H1 (cell line): ENCODE measurements at regions not wholly inside any gene's neighbourhood (a gene's known extent, or its start where the extent isn't known, plus 50 kb on each side); places are given as distances from the start of the nearest gene placed in this dataset.

Experiments
- CTCF ChIA-PET: fragments of 300-600 bp; sonication (Branson Sonifier 250); formaldehyde crosslinking; loops from one replicate; lab custom pipeline; 2021; ENCODE audit not compliant: partially characterized antibody; lab: Charles Lee
- POLR2A ChIA-PET: fragments of 300-600 bp; sonication (Branson Sonifier 250); formaldehyde crosslinking; loops from one replicate; lab custom pipeline; 2021; ENCODE audit warnings: inconsistent platforms; ENCODE audit not compliant: partially characterized antibody; lab: Charles Lee
- DNase-seq, 2 experiments: peaks; one replicate each; pipeline versions ENCODE4 v3.0.0 to v3.0.0-alpha.2; 2010 to 2022; ENCODE audit warnings: low spot score in 2 of 2, low read depth in 1 of 2, mixed read lengths in 1 of 2
- FAIRE-seq: peaks from 2 replicates; lab custom pipeline; 2011; peaks lifted over from hg19 to GRCh38; lab: Jason Lieb, UNC
- H2AFZ ChIP-seq: 2 replicates; pipeline ENCODE4 v1.8.1; 2012; ENCODE audit warnings: low read length, inconsistent platforms
- H2AK5ac ChIP-seq: 2 replicates; pipeline ENCODE4 v1.6.1; 2013; ENCODE audit warnings: low read depth, low read length
- H2BK120ac ChIP-seq: replicated peaks from 2 replicates; pipeline ENCODE3; 2013; ENCODE audit warnings: low read depth, low read length, inconsistent platforms
- H2BK12ac ChIP-seq: 2 replicates; pipeline ENCODE4 v1.6.1; 2013; ENCODE audit warnings: low read depth, low read length
- H2BK15ac ChIP-seq: 2 replicates; pipeline ENCODE4 v1.6.1; 2013; ENCODE audit warnings: low read length
- H2BK20ac ChIP-seq: 2 replicates; pipeline ENCODE4 v1.6.1; 2013; ENCODE audit warnings: low read length
- H2BK5ac ChIP-seq: 2 replicates; pipeline ENCODE4 v1.6.1; 2013; ENCODE audit warnings: low read depth, low read length
- H3K14ac ChIP-seq: 2 replicates; pipeline ENCODE4 v1.6.1; 2013; ENCODE audit warnings: inconsistent platforms; ENCODE audit not compliant: insufficient read length
- H3K18ac ChIP-seq: 2 replicates; pipeline ENCODE4 v1.6.1; 2013; ENCODE audit warnings: low read length; ENCODE audit errors: extremely low read depth
- H3K23ac ChIP-seq: 2 replicates; pipeline ENCODE4 v1.6.1; 2013; ENCODE audit warnings: inconsistent platforms; ENCODE audit not compliant: insufficient read length
- H3K23me2 ChIP-seq: 2 replicates; pipeline ENCODE4 v1.6.1; 2013; ENCODE audit warnings: low read depth, low read length
- H3K27ac ChIP-seq: 2 replicates; pipeline ENCODE4 v1.6.1; 2011; ENCODE audit warnings: low read depth, low read length, inconsistent platforms
- H3K27me3 ChIP-seq, 4 experiments: replicated peaks in 1 of 4; 1 replicate in 1 of 4; 2 replicates in 3 of 4; pipeline versions ENCODE4 v1.6.1 to v1.8.1; 2011 to 2013; ENCODE audit warnings: low read length in 3 of 4, mild to moderate bottlenecking in 3 of 4, inconsistent platforms in 2 of 4, mixed read lengths in 2 of 4, moderate library complexity in 1 of 4; ENCODE audit not compliant: control insufficient read depth in 3 of 4, insufficient read depth in 3 of 4; ENCODE audit errors: extremely low read depth in 1 of 4
- H3K36me3 ChIP-seq, 4 experiments: 2 replicates each; pipeline versions ENCODE4 v1.6.1 to v1.8.1; 2011 to 2013; ENCODE audit warnings: mild to moderate bottlenecking in 4 of 4, low read length in 3 of 4, moderate library complexity in 2 of 4, control low read depth in 1 of 4, inconsistent platforms in 1 of 4; ENCODE audit not compliant: insufficient read depth in 4 of 4, control insufficient read depth in 2 of 4
- H3K4ac ChIP-seq: replicated peaks from 2 replicates; pipeline ENCODE3; 2013; ENCODE audit warnings: low read length, low read depth, mixed read lengths, inconsistent platforms; ENCODE audit not compliant: insufficient read length
- H3K4me1 ChIP-seq, 4 experiments: replicated peaks in 1 of 4; 1 replicate in 1 of 4; 2 replicates in 3 of 4; pipeline versions ENCODE4 v1.6.1 to v1.8.1; 2011 to 2013; ENCODE audit warnings: low read length in 3 of 4, inconsistent platforms in 2 of 4, mixed read lengths in 1 of 4; ENCODE audit not compliant: insufficient read depth in 4 of 4, control insufficient read depth in 3 of 4
- H3K4me2 ChIP-seq, 2 experiments: 2 replicates each; pipeline versions ENCODE4 v1.6.1 to v1.8.1; 2011 to 2013; ENCODE audit warnings: low read depth in 2 of 2, low read length in 2 of 2, control low read depth in 1 of 2, inconsistent platforms in 1 of 2, mild to moderate bottlenecking in 1 of 2; ENCODE audit not compliant: insufficient read depth in 1 of 2
- H3K4me3 ChIP-seq, 4 experiments: fragments of 200-600, 300-600 bp in 1 of 4; sonication (generic), shearing (Covaris generic), sonication (Bioruptor Twin) in 1 of 4; 2 replicates each; pipeline versions ENCODE4 v1.5.1 to v1.8.1; 2011 to 2016; ENCODE audit warnings: low read length in 4 of 4, low read depth in 3 of 4, control low read depth in 2 of 4, inconsistent platforms in 2 of 4, mild to moderate bottlenecking in 2 of 4, mixed read lengths in 1 of 4, moderate library complexity in 1 of 4; ENCODE audit not compliant: insufficient read depth in 2 of 4; ENCODE audit errors: extremely low read depth in 1 of 4
- H3K56ac ChIP-seq: replicated peaks from 2 replicates; pipeline ENCODE3; 2013; ENCODE audit warnings: low read depth, mild to moderate bottlenecking, mixed read lengths, low read length, inconsistent platforms; ENCODE audit not compliant: insufficient read length
- H3K79me1 ChIP-seq: 2 replicates; pipeline ENCODE4 v1.6.1; 2013; ENCODE audit warnings: low read depth, low read length, control low read depth
- H3K79me2 ChIP-seq, 2 experiments: 2 replicates each; pipeline versions ENCODE4 v1.6.1 to v1.8.1; 2012 to 2013; ENCODE audit warnings: low read length in 2 of 2, mild to moderate bottlenecking in 2 of 2, inconsistent platforms in 1 of 2; ENCODE audit not compliant: insufficient read depth in 2 of 2, control insufficient read depth in 1 of 2
- H3K9ac ChIP-seq, 4 experiments: replicated peaks in 1 of 4; 1 replicate in 1 of 4; 2 replicates in 3 of 4; pipeline versions ENCODE4 v1.6.1 to v1.8.1; 2011 to 2013; ENCODE audit warnings: low read depth in 3 of 4, low read length in 3 of 4, control low read depth in 2 of 4, mild to moderate bottlenecking in 2 of 4, moderate library complexity in 2 of 4, inconsistent platforms in 1 of 4; ENCODE audit errors: extremely low read depth in 1 of 4
- H3K9me3 ChIP-seq, 2 experiments: 2 replicates each; pipeline versions ENCODE4 v1.6.1 to v1.8.1; 2012 to 2013; ENCODE audit warnings: mild to moderate bottlenecking in 2 of 2, moderate library complexity in 2 of 2, control low read depth in 1 of 2, inconsistent platforms in 1 of 2, low read depth in 1 of 2, low read length in 1 of 2, mixed read lengths in 1 of 2; ENCODE audit not compliant: insufficient read depth in 2 of 2
- H4K20me1 ChIP-seq, 2 experiments: replicated peaks in 1 of 2; 2 replicates each; pipeline versions ENCODE3 to v1.8.1; 2011 to 2013; ENCODE audit warnings: inconsistent platforms in 2 of 2, low read length in 2 of 2, mild to moderate bottlenecking in 1 of 2; ENCODE audit not compliant: insufficient read depth in 2 of 2, control insufficient read depth in 1 of 2
- H4K5ac ChIP-seq: 2 replicates; pipeline ENCODE4 v1.6.1; 2013; ENCODE audit warnings: low read length, low read depth, mixed read lengths, inconsistent platforms; ENCODE audit not compliant: insufficient read length
- H4K8ac ChIP-seq: 2 replicates; pipeline ENCODE4 v1.8.0; 2013; ENCODE audit warnings: mild to moderate bottlenecking, moderate library complexity, low read length, inconsistent platforms; ENCODE audit not compliant: insufficient read depth; ENCODE audit errors: extremely low read depth
- H4K91ac ChIP-seq: replicated peaks from 2 replicates; pipeline ENCODE3; 2013; ENCODE audit warnings: low read length, mixed read lengths, inconsistent platforms; ENCODE audit not compliant: insufficient read length
- BACH1 ChIP-seq: IDR thresholded peaks from 2 replicates; pipeline ENCODE4 v1.6.1; 2012; ENCODE audit warnings: low read length, improper control_type of control experiment
- EGR1 ChIP-seq: IDR thresholded peaks from 2 replicates; pipeline ENCODE4 v1.6.1; 2011; ENCODE audit warnings: low read depth, low read length, borderline replicate concordance
- EZH2 ChIP-seq: fragments of 200-600 bp; sonication (generic); IDR thresholded peaks from 2 replicates; pipeline ENCODE4 v1.7.1; 2012; ENCODE audit warnings: low read depth, mild to moderate bottlenecking, moderate library complexity, low read length, inconsistent platforms; ENCODE audit not compliant: severe bottlenecking
- JUND ChIP-seq: IDR thresholded peaks from 2 replicates; pipeline ENCODE4 v1.6.1; 2011; ENCODE audit warnings: mild to moderate bottlenecking, improper control_type of control experiment, low read length
- KDM1A ChIP-seq: fragments of 200-600, 300-600 bp; sonication (generic); IDR thresholded peaks from 2 replicates; pipeline ENCODE4 v1.7.1; 2016; ENCODE audit warnings: mild to moderate bottlenecking, low read length, borderline replicate concordance
- NANOG ChIP-seq: IDR thresholded peaks from 2 replicates; pipeline ENCODE4 v1.6.1; 2011; ENCODE audit warnings: low read length, low read depth, mild to moderate bottlenecking, inconsistent platforms; ENCODE audit not compliant: insufficient read depth, poor library complexity, severe bottlenecking
- POLR2AphosphoS5 ChIP-seq: IDR thresholded peaks from 2 replicates; pipeline ENCODE4 v1.6.1; 2011; ENCODE audit warnings: low read depth, low read length
- SRF ChIP-seq: IDR thresholded peaks from 2 replicates; pipeline ENCODE4 v1.6.1; 2011; ENCODE audit warnings: mild to moderate bottlenecking, low read depth, low read length, moderate library complexity
- SUZ12 ChIP-seq: fragments of 200-600 bp; sonication (generic); IDR thresholded peaks from 2 replicates; pipeline ENCODE4 v1.6.1; 2012; ENCODE audit warnings: mild to moderate bottlenecking, inconsistent platforms, low read length, moderate library complexity, mixed read lengths
- TAF1 ChIP-seq: IDR thresholded peaks from 2 replicates; pipeline ENCODE4 v1.6.1; 2011; ENCODE audit warnings: mild to moderate bottlenecking, low read depth, low read length
- WGBS, 2 experiments: shearing (Covaris generic) in 1 of 2; methylation state at CpG; one replicate each; pipeline versions ENCODE4 v1.1.6 to v1.1.7; 2013 to 2015; ENCODE audit warnings: low lambda C conversion rate in 2 of 2, mixed read lengths in 2 of 2, inconsistent platforms in 1 of 2, low coverage in 1 of 2, missing lambda C conversion rate in 1 of 2; ENCODE audit not compliant: insufficient replicate concordance in 2 of 2, insufficient coverage in 1 of 2, insufficient read length in 1 of 2; ENCODE audit errors: extremely low coverage in 1 of 2, missing lambda C conversion rate in 1 of 2; 5-methylcytosine and 5-hydroxymethylcytosine counted together
- TF ChIP-seq, protein P1 (sequence below): IDR thresholded peaks from 2 replicates; pipeline ENCODE4 v1.6.1; 2012; ENCODE audit warnings: inconsistent platforms

DNA sequence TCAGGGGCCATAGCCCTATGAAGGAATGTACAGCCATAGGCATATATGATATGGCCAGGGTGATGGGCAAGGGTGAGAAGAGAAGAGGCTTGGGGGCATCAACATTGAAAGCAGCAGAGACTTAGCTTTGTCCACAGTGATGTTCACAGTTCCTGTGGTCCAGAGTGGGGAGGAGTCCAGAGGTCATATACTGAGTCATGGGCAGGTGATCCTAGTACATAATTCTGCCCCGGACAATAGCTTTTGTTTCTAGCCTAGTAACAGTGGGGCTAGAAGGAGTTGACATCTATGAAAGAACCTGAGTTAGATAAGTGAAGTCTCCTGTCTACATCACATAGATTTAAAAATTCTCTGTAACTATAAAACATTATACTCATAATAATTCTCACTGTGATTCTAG, 496.3 kb upstream of the TNP1 start:
- no peak overlapping the region for H4K91ac ChIP-seq
- no peak overlapping the region for H2BK12ac ChIP-seq
- no peak overlapping the region for H3K4ac ChIP-seq
- H3K27me3 ChIP-seq = peaks cover 0 to 1% (median 0%) of the 10 kb centered on the region in 4 experiments; a peak in 1 of 7 replicates
- H4K5ac ChIP-seq = no peak overlapping the region
- no peak overlapping the region for H2AFZ ChIP-seq
- H3K79me1 ChIP-seq = no peaks in the 10 kb centered on the region
- H3K9me3 ChIP-seq = no peaks in the 10 kb centered on the region
- H3K4me3 ChIP-seq = no peak overlapping the region
- H3K56ac ChIP-seq = no peak overlapping the region
- H3K4me2 ChIP-seq = no peak overlapping the region
- no peaks in the 10 kb centered on the region for H3K79me2 ChIP-seq
- 96% methylated on average over 1 of the region's 1 CpG; no CpG with 5 or more reads in 1 of the 2 experiments for WGBS, 2 experiments
- DNase-seq (no peak), FAIRE-seq (no peak)
- no peaks in the 10 kb centered on the region; the same call in 1 of the 2 replicates for H3K23me2 ChIP-seq
- H2AK5ac ChIP-seq = no peak overlapping the region
- no peak overlapping the region for H2BK120ac ChIP-seq
- H3K23ac ChIP-seq = no peak overlapping the region
- H4K8ac ChIP-seq = no peak overlapping the region
- no peak overlapping the region for H2BK15ac ChIP-seq
- peaks cover 0 to 4% (median 0%) of the 10 kb centered on the region in 4 experiments; a peak in 2 of 7 replicates for H3K4me1 ChIP-seq
- POLR2A ChIA-PET = no interaction called here
- H3K36me3 ChIP-seq = no peaks in the 10 kb centered on the region
- no peak overlapping the region for H2BK20ac ChIP-seq
- no peak overlapping the region for H2BK5ac ChIP-seq
- CTCF ChIA-PET = interaction anchor here (1.1 to 1.7 kb wide), 2 partner anchors 12 to 294 kb away, joined by 3 to 5 read pairs; no protein-coding TSS in a partner anchor
- H3K14ac ChIP-seq = no peak overlapping the region
- no peak overlapping the region for H3K9ac ChIP-seq
- no peaks in the 10 kb centered on the region for H4K20me1 ChIP-seq
- H3K27ac ChIP-seq = no peak overlapping the region
- no peak overlapping the region for H3K18ac ChIP-seq
- no peak for TF ChIP-seq SUZ12
- no peak for TF ChIP-seq NANOG
- no peak for TF ChIP-seq SRF
- TF ChIP-seq, protein P1, sequence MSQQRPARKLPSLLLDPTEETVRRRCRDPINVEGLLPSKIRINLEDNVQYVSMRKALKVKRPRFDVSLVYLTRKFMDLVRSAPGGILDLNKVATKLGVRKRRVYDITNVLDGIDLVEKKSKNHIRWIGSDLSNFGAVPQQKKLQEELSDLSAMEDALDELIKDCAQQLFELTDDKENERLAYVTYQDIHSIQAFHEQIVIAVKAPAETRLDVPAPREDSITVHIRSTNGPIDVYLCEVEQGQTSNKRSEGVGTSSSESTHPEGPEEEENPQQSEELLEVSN = no peak
- no peak for TF ChIP-seq JUND
- no peak for TF ChIP-seq POLR2AphosphoS5
- no peak for TF ChIP-seq EZH2
- TF ChIP-seq KDM1A = no peak
- TF ChIP-seq BACH1 = no peak
- TF ChIP-seq EGR1 = no peak
- no peak for TF ChIP-seq TAF1
